ENCODE measurements at regions not wholly inside any gene's neighbourhood (a gene's known extent, or its start where the extent isn't known, plus 50 kb on each side); places are given as distances from the start of the nearest gene placed in this dataset.

DNA sequence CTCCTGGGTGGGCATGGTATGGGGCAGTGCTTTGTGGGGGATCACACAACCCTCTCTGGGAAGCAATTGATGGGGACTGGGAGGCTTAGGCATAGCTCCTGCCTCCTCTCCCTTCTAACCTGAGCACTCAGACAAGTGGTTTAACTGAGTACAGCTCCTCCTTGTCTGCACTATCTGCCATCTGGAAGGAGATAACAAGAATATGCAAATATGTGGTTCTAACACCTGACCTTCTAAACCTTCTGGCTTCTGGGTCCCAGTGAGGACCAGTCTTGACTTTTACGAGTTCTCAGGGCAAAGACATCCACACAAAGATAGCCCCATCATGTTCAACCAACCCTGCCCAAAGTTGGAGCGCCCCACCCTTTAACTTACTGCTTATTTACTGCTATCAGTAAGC, 381.0 kb upstream of the TSHZ3 start:
- Histone ChIP-seq H4K91ac (ENCODE audit: low read depth, low read length) (no peak overlapping the region), H3K23ac (ENCODE audit: low read length) (no peak overlapping the region), H3K9ac (ENCODE audit: low read length) (no peak overlapping the region), H3K9me3 (ENCODE audit: insufficient read depth, low read depth, low read length) (peaks cover 1% of the 10 kb centered on the region), H2BK5ac (ENCODE audit: low read depth, low read length, poor library complexity) (no peak overlapping the region), H3K4me3 (ENCODE audit: low read depth, low read length) (no peak overlapping the region), H4K12ac (ENCODE audit: low read depth, low read length) (no peak overlapping the region), H2AFZ (ENCODE audit: insufficient read depth, low read length, poor library complexity) (no peak overlapping the region), H3K79me1 (ENCODE audit: low read length) (no peaks in the 10 kb centered on the region), H4K8ac (ENCODE audit: low read depth, low read length) (no peak overlapping the region), H3K27me3 (ENCODE audit: insufficient read depth, low read length) (no peaks in the 10 kb centered on the region), H3K36me3 (ENCODE audit: control insufficient read depth in 1 of 2, insufficient read depth in 2 of 2, low read length in 2 of 2) (no peaks in the 10 kb centered on the region), H3K4me2 (ENCODE audit: low read length) (no peak overlapping the region), H3K14ac (ENCODE audit: low read length) (no peak overlapping the region), H3K18ac (ENCODE audit: low read length) (no peak overlapping the region), H2AK5ac (ENCODE audit: low read length) (no peak overlapping the region), H2BK12ac (ENCODE audit: low read length) (no peak overlapping the region), H3K27ac (ENCODE audit: low read depth, low read length) (no peak overlapping the region), H3K79me2 (ENCODE audit: control insufficient read depth, insufficient read depth, low read length, poor library complexity) (no peaks in the 10 kb centered on the region), H3K4me1 (ENCODE audit: control insufficient read depth in 1 of 2, insufficient read depth in 2 of 2, low read length in 2 of 2) (no peaks in the 10 kb centered on the region), H2BK120ac (ENCODE audit: insufficient read depth, low read length, poor library complexity) (no peak overlapping the region), H3K4ac (ENCODE audit: low read depth, low read length) (no peak overlapping the region)
- DNase-seq = no peak
- WGBS (ENCODE audit: extremely low coverage, insufficient coverage, insufficient read length) = no CpG with 5 or more reads among the region's 2 CpGs

DNA sequence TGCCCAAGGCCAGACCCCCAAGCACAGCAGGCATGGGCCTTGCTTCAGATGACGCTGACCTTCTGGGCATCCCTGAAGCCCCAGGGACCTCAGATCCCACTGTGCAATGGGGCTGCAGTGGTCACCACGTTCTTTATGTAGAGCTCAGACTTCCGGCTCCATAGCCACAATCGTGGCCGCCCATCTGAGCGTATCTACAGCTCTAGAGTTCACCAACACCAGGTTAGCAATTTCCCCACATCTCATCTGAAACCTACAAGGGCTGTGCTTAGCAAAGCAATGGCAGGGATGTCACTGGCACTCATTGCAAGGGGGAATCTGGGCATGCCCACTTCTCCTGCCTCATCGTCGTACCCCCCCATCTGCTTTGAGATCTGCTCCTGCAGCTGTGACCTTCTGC, 384.4 kb upstream of the TSHZ3 start:
- H3K79me1 ChIP-seq (ENCODE audit: low read length) = no peaks in the 10 kb centered on the region
- no peak overlapping the region for H2AFZ ChIP-seq (ENCODE audit: insufficient read depth, low read length, poor library complexity)
- H3K27me3 ChIP-seq (ENCODE audit: insufficient read depth, low read length) = no peaks in the 10 kb centered on the region
- H3K79me2 ChIP-seq (ENCODE audit: control insufficient read depth, insufficient read depth, low read length, poor library complexity) = no peaks in the 10 kb centered on the region
- H2AK5ac ChIP-seq (ENCODE audit: low read length) = no peak overlapping the region
- DNase-seq = no peak
- H3K9me3 ChIP-seq (ENCODE audit: insufficient read depth, low read depth, low read length) = peaks cover 1% of the 10 kb centered on the region
- H3K23ac ChIP-seq (ENCODE audit: low read length) = no peak overlapping the region
- H3K4me2 ChIP-seq (ENCODE audit: low read length) = no peak overlapping the region
- H3K36me3 ChIP-seq (ENCODE audit: control insufficient read depth in 1 of 2, insufficient read depth in 2 of 2, low read length in 2 of 2) = no peaks in the 10 kb centered on the region
- no peak overlapping the region for H2BK12ac ChIP-seq (ENCODE audit: low read length)
- no CpG with 5 or more reads among the region's 8 CpGs for WGBS (ENCODE audit: extremely low coverage, insufficient coverage, insufficient read length)
- H3K27ac ChIP-seq (ENCODE audit: low read depth, low read length) = no peak overlapping the region
- no peak overlapping the region for H2BK120ac ChIP-seq (ENCODE audit: insufficient read depth, low read length, poor library complexity)
- no peak overlapping the region for H3K18ac ChIP-seq (ENCODE audit: low read length)
- no peak overlapping the region for H4K91ac ChIP-seq (ENCODE audit: low read depth, low read length)
- H4K12ac ChIP-seq (ENCODE audit: low read depth, low read length) = no peak overlapping the region
- H3K14ac ChIP-seq (ENCODE audit: low read length) = no peak overlapping the region
- H4K8ac ChIP-seq (ENCODE audit: low read depth, low read length) = no peak overlapping the region
- no peaks in the 10 kb centered on the region for H3K4me1 ChIP-seq (ENCODE audit: control insufficient read depth in 1 of 2, insufficient read depth in 2 of 2, low read length in 2 of 2)
- no peak overlapping the region for H3K4me3 ChIP-seq (ENCODE audit: low read depth, low read length)
- no peak overlapping the region for H3K4ac ChIP-seq (ENCODE audit: low read depth, low read length)
- H3K9ac ChIP-seq (ENCODE audit: low read length) = no peak overlapping the region
- H2BK5ac ChIP-seq (ENCODE audit: low read depth, low read length, poor library complexity) = no peak overlapping the region

DNA sequence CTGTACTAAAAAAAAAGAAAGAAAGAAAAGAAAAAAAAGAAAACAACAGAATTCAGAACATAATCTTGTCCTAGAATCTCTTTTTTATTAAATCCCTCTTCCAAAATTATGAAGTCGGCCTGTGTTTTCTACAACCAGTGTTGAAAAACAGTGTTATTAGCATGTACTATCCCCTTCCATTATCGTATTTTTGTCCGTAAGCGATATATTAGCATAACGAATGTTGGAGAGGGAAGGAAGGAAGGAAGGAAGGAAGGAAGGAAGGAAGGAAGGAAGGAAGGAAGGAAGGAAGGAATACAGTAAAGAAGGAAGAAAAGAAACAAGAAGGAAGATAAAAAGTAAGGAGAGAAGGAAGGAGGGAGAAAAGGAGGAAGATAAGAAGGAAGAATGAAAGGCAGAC, 393.0 kb upstream of the TSHZ3 start:
- no peak overlapping the region for H3K27ac ChIP-seq (ENCODE audit: low read depth, low read length)
- H3K4me3 ChIP-seq (ENCODE audit: low read depth, low read length) = no peak overlapping the region
- no peaks in the 10 kb centered on the region for H3K79me2 ChIP-seq (ENCODE audit: control insufficient read depth, insufficient read depth, low read length, poor library complexity)
- WGBS (ENCODE audit: extremely low coverage, insufficient coverage, insufficient read length) = 100% methylated on average over 2 of the region's 5 CpGs
- no peak overlapping the region for H2BK12ac ChIP-seq (ENCODE audit: low read length)
- no peaks in the 10 kb centered on the region for H3K79me1 ChIP-seq (ENCODE audit: low read length)
- H2AFZ ChIP-seq (ENCODE audit: insufficient read depth, low read length, poor library complexity) = no peak overlapping the region
- H4K91ac ChIP-seq (ENCODE audit: low read depth, low read length) = no peak overlapping the region
- H3K36me3 ChIP-seq (ENCODE audit: control insufficient read depth in 1 of 2, insufficient read depth in 2 of 2, low read length in 2 of 2) = no peaks in the 10 kb centered on the region
- DNase-seq = no peak
- no peak overlapping the region for H2BK5ac ChIP-seq (ENCODE audit: low read depth, low read length, poor library complexity)
- H3K4ac ChIP-seq (ENCODE audit: low read depth, low read length) = no peak overlapping the region
- H3K9me3 ChIP-seq (ENCODE audit: insufficient read depth, low read depth, low read length) = no peaks in the 10 kb centered on the region
- H2AK5ac ChIP-seq (ENCODE audit: low read length) = no peak overlapping the region
- no peak overlapping the region for H3K23ac ChIP-seq (ENCODE audit: low read length)
- no peaks in the 10 kb centered on the region for H3K27me3 ChIP-seq (ENCODE audit: insufficient read depth, low read length)
- no peak overlapping the region for H3K9ac ChIP-seq (ENCODE audit: low read length)
- H3K14ac ChIP-seq (ENCODE audit: low read length) = no peak overlapping the region
- H3K4me1 ChIP-seq (ENCODE audit: control insufficient read depth in 1 of 2, insufficient read depth in 2 of 2, low read length in 2 of 2) = no peaks in the 10 kb centered on the region
- no peak overlapping the region for H3K4me2 ChIP-seq (ENCODE audit: low read length)
- no peak overlapping the region for H3K18ac ChIP-seq (ENCODE audit: low read length)
- no peak overlapping the region for H4K12ac ChIP-seq (ENCODE audit: low read depth, low read length)
- no peak overlapping the region for H4K8ac ChIP-seq (ENCODE audit: low read depth, low read length)
- no peak overlapping the region for H2BK120ac ChIP-seq (ENCODE audit: insufficient read depth, low read length, poor library complexity)

DNA sequence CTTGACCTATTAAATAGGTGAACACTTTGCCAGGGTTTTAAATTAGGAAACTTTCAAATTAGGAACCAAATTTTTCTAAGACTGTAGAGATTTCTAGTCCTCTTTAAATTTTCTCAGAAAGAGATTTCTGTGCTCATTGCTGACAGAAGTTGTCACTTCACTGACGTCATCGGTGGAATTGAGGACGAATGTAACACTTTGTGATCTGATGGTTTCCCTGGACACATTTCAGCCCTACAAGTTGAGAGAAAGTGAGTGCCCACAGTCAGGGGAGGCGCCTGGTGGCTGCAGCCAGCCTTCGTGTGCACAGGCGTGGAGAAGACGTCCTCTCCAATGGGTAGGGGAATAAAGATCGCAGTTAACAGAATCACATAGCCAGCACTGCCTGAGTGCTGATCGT, 396.5 kb upstream of the TSHZ3 start:
- no CpG with 5 or more reads among the region's 9 CpGs for WGBS (ENCODE audit: extremely low coverage, insufficient coverage, insufficient read length)

More for the DNA sequence above, 396.5 kb upstream of the TSHZ3 start:
- no peak overlapping the region for H4K91ac ChIP-seq (ENCODE audit: low read depth, low read length)
- H4K8ac ChIP-seq (ENCODE audit: low read depth, low read length) = no peak overlapping the region
- no peaks in the 10 kb centered on the region for H3K27me3 ChIP-seq (ENCODE audit: insufficient read depth, low read length)
- H2BK12ac ChIP-seq (ENCODE audit: low read length) = no peak overlapping the region
- no peaks in the 10 kb centered on the region for H3K79me1 ChIP-seq (ENCODE audit: low read length)
- no peak for DNase-seq
- H3K9me3 ChIP-seq (ENCODE audit: insufficient read depth, low read depth, low read length) = no peaks in the 10 kb centered on the region
- no peak overlapping the region for H3K4me2 ChIP-seq (ENCODE audit: low read length)
- no peak overlapping the region for H2BK120ac ChIP-seq (ENCODE audit: insufficient read depth, low read length, poor library complexity)
- no peak overlapping the region for H2BK5ac ChIP-seq (ENCODE audit: low read depth, low read length, poor library complexity)
- no peaks in the 10 kb centered on the region for H3K36me3 ChIP-seq (ENCODE audit: control insufficient read depth in 1 of 2, insufficient read depth in 2 of 2, low read length in 2 of 2)
- no peak overlapping the region for H3K27ac ChIP-seq (ENCODE audit: low read depth, low read length)
- H3K14ac ChIP-seq (ENCODE audit: low read length) = no peak overlapping the region
- no peak overlapping the region for H3K23ac ChIP-seq (ENCODE audit: low read length)
- no peak overlapping the region for H4K12ac ChIP-seq (ENCODE audit: low read depth, low read length)
- H3K79me2 ChIP-seq (ENCODE audit: control insufficient read depth, insufficient read depth, low read length, poor library complexity) = no peaks in the 10 kb centered on the region
- H3K4me3 ChIP-seq (ENCODE audit: low read depth, low read length) = no peak overlapping the region
- H2AK5ac ChIP-seq (ENCODE audit: low read length) = no peak overlapping the region
- no peak overlapping the region for H3K18ac ChIP-seq (ENCODE audit: low read length)
- H3K4ac ChIP-seq (ENCODE audit: low read depth, low read length) = no peak overlapping the region
- H2AFZ ChIP-seq (ENCODE audit: insufficient read depth, low read length, poor library complexity) = no peak overlapping the region
- no peak overlapping the region for H3K9ac ChIP-seq (ENCODE audit: low read length)
- no peaks in the 10 kb centered on the region for H3K4me1 ChIP-seq (ENCODE audit: control insufficient read depth in 1 of 2, insufficient read depth in 2 of 2, low read length in 2 of 2)
